ENCODE measurements at regions not wholly inside any gene's neighbourhood (a gene's known extent, or its start where the extent isn't known, plus 50 kb on each side); places are given as distances from the start of the nearest gene placed in this dataset.

DNA sequence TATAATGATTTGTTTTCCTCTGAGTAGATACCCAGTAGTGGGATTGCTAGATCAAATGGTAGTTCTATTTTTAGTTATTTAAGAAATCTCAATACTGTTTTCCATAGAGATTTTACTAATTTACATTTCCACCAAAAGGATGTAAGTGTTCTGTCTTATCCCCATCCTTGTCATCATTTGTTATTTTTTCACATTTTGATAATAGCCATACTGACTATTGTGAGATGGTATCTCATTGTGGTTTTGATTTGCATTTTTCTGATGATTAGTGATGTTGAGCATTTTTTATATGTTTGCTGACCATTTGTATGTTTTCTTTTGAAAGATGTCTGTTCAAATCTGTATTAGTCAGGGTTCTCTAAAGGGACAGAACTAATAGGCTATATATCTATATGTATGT is 160.0 kb upstream of the TMEM229A start:
- TF ChIP-seq, protein P1, sequence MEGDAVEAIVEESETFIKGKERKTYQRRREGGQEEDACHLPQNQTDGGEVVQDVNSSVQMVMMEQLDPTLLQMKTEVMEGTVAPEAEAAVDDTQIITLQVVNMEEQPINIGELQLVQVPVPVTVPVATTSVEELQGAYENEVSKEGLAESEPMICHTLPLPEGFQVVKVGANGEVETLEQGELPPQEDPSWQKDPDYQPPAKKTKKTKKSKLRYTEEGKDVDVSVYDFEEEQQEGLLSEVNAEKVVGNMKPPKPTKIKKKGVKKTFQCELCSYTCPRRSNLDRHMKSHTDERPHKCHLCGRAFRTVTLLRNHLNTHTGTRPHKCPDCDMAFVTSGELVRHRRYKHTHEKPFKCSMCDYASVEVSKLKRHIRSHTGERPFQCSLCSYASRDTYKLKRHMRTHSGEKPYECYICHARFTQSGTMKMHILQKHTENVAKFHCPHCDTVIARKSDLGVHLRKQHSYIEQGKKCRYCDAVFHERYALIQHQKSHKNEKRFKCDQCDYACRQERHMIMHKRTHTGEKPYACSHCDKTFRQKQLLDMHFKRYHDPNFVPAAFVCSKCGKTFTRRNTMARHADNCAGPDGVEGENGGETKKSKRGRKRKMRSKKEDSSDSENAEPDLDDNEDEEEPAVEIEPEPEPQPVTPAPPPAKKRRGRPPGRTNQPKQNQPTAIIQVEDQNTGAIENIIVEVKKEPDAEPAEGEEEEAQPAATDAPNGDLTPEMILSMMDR (IDR thresholded peaks at IDR 0.05): no peak

GRCh38 chr7:124191713-124192112 is 158.8 kb upstream of the TMEM229A start:
- no peak overlapping the region for H3K27ac ChIP-seq
- no peak for DNase-seq

More for the DNA sequence above, 160.0 kb upstream of the TMEM229A start:
- no peak overlapping the region for H3K27ac ChIP-seq
- no peaks in the 10 kb centered on the region for H3K4me1 ChIP-seq
- H3K27me3 ChIP-seq: no peaks in the 10 kb centered on the region
- no peaks in the 10 kb centered on the region for H3K9me3 ChIP-seq
- no peak for DNase-seq
- no peak overlapping the region for H3K4me3 ChIP-seq
- intact Hi-C loops (cut with DNase I; ENCODE audit: low total_unique reads): no loop called here
- H3K36me3 ChIP-seq: no peaks in the 10 kb centered on the region

GRCh38 chr7:124191030-124191429 is 158.2 kb upstream of the TMEM229A start:
- Histone ChIP-seq H3K9me3 (no peaks in the 10 kb centered on the region), H3K4me1 (no peaks in the 10 kb centered on the region), H3K36me3 (no peaks in the 10 kb centered on the region), H3K27me3 (no peaks in the 10 kb centered on the region), H3K4me3 (no peak overlapping the region), H3K27ac (no peak overlapping the region)
- intact Hi-C loops (cut with DNase I; ENCODE audit: low total_unique reads): no loop called here
- no peak for DNase-seq
- TF ChIP-seq, protein P1 (IDR thresholded peaks at IDR 0.05): no peak

More at GRCh38 chr7:124191713-124192112, 158.8 kb upstream of the TMEM229A start:
- Histone ChIP-seq H3K4me1 (no peaks in the 10 kb centered on the region), H3K9me3 (no peaks in the 10 kb centered on the region), H3K36me3 (no peaks in the 10 kb centered on the region), H3K27me3 (no peaks in the 10 kb centered on the region), H3K4me3 (no peak overlapping the region)
- intact Hi-C loops (cut with DNase I; ENCODE audit: low total_unique reads): no loop called here
- TF ChIP-seq, protein P1 (IDR thresholded peaks at IDR 0.05): no peak

- no peak for DNase-seq
- H3K27me3 ChIP-seq: no peaks in the 10 kb centered on the region
- no peak overlapping the region for H3K4me3 ChIP-seq
- intact Hi-C loops (cut with DNase I; ENCODE audit: low total_unique reads): no loop called here
- H3K27ac ChIP-seq: no peak overlapping the region
- H3K4me1 ChIP-seq: no peaks in the 10 kb centered on the region
- H3K36me3 ChIP-seq: no peaks in the 10 kb centered on the region
- no peaks in the 10 kb centered on the region for H3K9me3 ChIP-seq
- TF ChIP-seq, protein P1 (IDR thresholded peaks at IDR 0.05): no peak
Observed at GRCh38 chr7:124188576-124188975, 155.7 kb upstream of the TMEM229A start.

GRCh38 chr7:124187962-124188361 is 155.1 kb upstream of the TMEM229A start:
- no peak for DNase-seq
- Histone ChIP-seq H3K27ac (no peak overlapping the region), H3K27me3 (no peaks in the 10 kb centered on the region), H3K4me1 (no peaks in the 10 kb centered on the region), H3K36me3 (no peaks in the 10 kb centered on the region), H3K9me3 (no peaks in the 10 kb centered on the region), H3K4me3 (no peak overlapping the region)
- TF ChIP-seq, protein P1 (IDR thresholded peaks at IDR 0.05): no peak
- intact Hi-C loops (cut with DNase I; ENCODE audit: low total_unique reads): no loop called here

DNA sequence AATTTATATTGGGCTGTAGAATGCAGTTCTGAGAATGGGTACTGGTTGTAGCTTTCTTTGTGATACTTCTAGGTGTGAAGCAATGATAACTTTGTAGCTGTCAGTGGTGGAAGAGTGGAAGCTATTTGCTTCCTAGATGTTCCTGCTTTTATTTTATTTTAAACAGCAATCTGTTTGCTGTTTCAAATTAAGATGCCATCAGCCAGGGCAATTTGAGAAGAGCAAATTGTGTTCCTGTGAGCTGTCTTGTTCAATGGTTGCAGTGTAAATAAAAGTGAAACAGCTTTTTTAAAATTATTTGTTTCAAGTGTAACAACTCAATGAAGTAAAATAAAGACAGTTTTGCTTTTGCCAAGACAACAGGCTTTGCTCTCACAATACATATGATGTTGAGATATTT is 150.8 kb upstream of the TMEM229A start:
- intact Hi-C loops (cut with DNase I; ENCODE audit: low total_unique reads): no loop called here
- H3K36me3 ChIP-seq: no peaks in the 10 kb centered on the region

More for the DNA sequence above, 150.8 kb upstream of the TMEM229A start:
- TF ChIP-seq, protein P1 (IDR thresholded peaks at IDR 0.05): no peak
- Histone ChIP-seq H3K4me1 (no peaks in the 10 kb centered on the region), H3K9me3 (no peaks in the 10 kb centered on the region), H3K27me3 (no peaks in the 10 kb centered on the region), H3K4me3 (no peak overlapping the region), H3K27ac (no peak overlapping the region)
- no peak for DNase-seq
